ENCODE measurements at regions not wholly inside any gene's neighbourhood (a gene's known extent, or its start where the extent isn't known, plus 50 kb on each side); places are given as distances from the start of the nearest gene placed in this dataset.
"Not testable (repeated sequence)": the region's sequence is repeated elsewhere in the genome, so short reads cannot be mapped to it uniquely, and the experiment has no call there.

GRCh38 chr1:67612788-67613241, 72.2 kb upstream of the GADD45A start:
- intact Hi-C loops (cut with micrococcal nuclease) = loop anchor here (2.0 kb wide), 1 partner anchor 16 kb away; no protein-coding TSS in a partner anchor
- Histone ChIP-seq H3K9me2 (replicated peaks; ENCODE audit: low read length) (no peaks in the 10 kb centered on the region), H3F3A (ENCODE audit: low read length, unreplicated experiment) (no peaks in the 10 kb centered on the region), H3K9me3 (ENCODE audit: low read length) (no peaks in the 10 kb centered on the region), H3K79me2 (ENCODE audit: low read length) (no peaks in the 10 kb centered on the region), H3K9ac (ENCODE audit: low read length) (no peak overlapping the region), H3K27ac (ENCODE audit: low read length) (peak overlapping the region; percentile 23), H3K27me3 (ENCODE audit: low read length) (no peaks in the 10 kb centered on the region), H3K4me3 (ENCODE audit: low read length) (no peak overlapping the region), H3K36me3 (ENCODE audit: low read depth, low read length) (no peaks in the 10 kb centered on the region), H3K4me1 (ENCODE audit: insufficient read depth, low read length) (peaks cover 23% of the 10 kb centered on the region), H4K20me1 (ENCODE audit: low read length) (no peaks in the 10 kb centered on the region), H2AFZ (ENCODE audit: low read length) (no peak overlapping the region), H3K4me2 (ENCODE audit: low read length) (no peak overlapping the region)
- BruUV-seq (replicated peaks) = no TSS peak
- POLR2A ChIA-PET (ENCODE audit: unreplicated experiment) = no interaction called here
- ATAC-seq = peak; percentile 76
- TF ChIP-seq, protein P1, sequence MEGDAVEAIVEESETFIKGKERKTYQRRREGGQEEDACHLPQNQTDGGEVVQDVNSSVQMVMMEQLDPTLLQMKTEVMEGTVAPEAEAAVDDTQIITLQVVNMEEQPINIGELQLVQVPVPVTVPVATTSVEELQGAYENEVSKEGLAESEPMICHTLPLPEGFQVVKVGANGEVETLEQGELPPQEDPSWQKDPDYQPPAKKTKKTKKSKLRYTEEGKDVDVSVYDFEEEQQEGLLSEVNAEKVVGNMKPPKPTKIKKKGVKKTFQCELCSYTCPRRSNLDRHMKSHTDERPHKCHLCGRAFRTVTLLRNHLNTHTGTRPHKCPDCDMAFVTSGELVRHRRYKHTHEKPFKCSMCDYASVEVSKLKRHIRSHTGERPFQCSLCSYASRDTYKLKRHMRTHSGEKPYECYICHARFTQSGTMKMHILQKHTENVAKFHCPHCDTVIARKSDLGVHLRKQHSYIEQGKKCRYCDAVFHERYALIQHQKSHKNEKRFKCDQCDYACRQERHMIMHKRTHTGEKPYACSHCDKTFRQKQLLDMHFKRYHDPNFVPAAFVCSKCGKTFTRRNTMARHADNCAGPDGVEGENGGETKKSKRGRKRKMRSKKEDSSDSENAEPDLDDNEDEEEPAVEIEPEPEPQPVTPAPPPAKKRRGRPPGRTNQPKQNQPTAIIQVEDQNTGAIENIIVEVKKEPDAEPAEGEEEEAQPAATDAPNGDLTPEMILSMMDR (conservative IDR thresholded peaks at IDR 0.05; ENCODE audit: low read depth, low read length) = no peak
- TF ChIP-seq EZH2phosphoT487 (IDR thresholded peaks at IDR 0.05; ENCODE audit: borderline replicate concordance, low read length) (no peak), EZH2 (IDR thresholded peaks at IDR 0.05; ENCODE audit: low read length, unreplicated experiment) (no peak)
- peak; percentile 35 for DNase-seq
- CTCF ChIA-PET = no interaction called here

- ATAC-seq; H3K9me2 ChIP-seq (replicated peaks; ENCODE audit: low read length); H3K79me2 ChIP-seq (ENCODE audit: low read length); BruUV-seq (replicated peaks); H3K9me3 ChIP-seq (ENCODE audit: low read length); H3K4me3 ChIP-seq (ENCODE audit: low read length); DNase-seq; H3K27me3 ChIP-seq (ENCODE audit: low read length); H3K4me2 ChIP-seq (ENCODE audit: low read length); H3F3A ChIP-seq (ENCODE audit: low read length, unreplicated experiment); H3K9ac ChIP-seq (ENCODE audit: low read length); H4K20me1 ChIP-seq (ENCODE audit: low read length); H2AFZ ChIP-seq (ENCODE audit: low read length); CTCF ChIA-PET; POLR2A ChIA-PET (ENCODE audit: unreplicated experiment); H3K36me3 ChIP-seq (ENCODE audit: low read depth, low read length): not testable (repeated sequence)
- peaks cover 29% of the 10 kb centered on the region for H3K4me1 ChIP-seq (ENCODE audit: insufficient read depth, low read length)
- H3K27ac ChIP-seq (ENCODE audit: low read length) = 0 out of 2 replicates have a peak overlapping the region, but pooled peaks have one; percentile 23
- intact Hi-C loops (cut with micrococcal nuclease) = loop anchor here (2.0 kb wide), 1 partner anchor 15 kb away; no protein-coding TSS in a partner anchor
Measured at GRCh38 chr1:67613479-67613878, 71.5 kb upstream of the GADD45A start.

- Histone ChIP-seq H3K4me1 (ENCODE audit: insufficient read depth, low read length) (peaks cover 35% of the 10 kb centered on the region), H3K27ac (ENCODE audit: low read length) (peak overlapping the region; percentile 36), H3K36me3 (ENCODE audit: low read depth, low read length) (no peaks in the 10 kb centered on the region), H3K9me2 (replicated peaks; ENCODE audit: low read length) (no peaks in the 10 kb centered on the region), H2AFZ (ENCODE audit: low read length) (no peak overlapping the region), H3K27me3 (ENCODE audit: low read length) (no peaks in the 10 kb centered on the region), H3F3A (ENCODE audit: low read length, unreplicated experiment) (no peaks in the 10 kb centered on the region), H4K20me1 (ENCODE audit: low read length) (no peaks in the 10 kb centered on the region), H3K4me2 (ENCODE audit: low read length) (peak overlapping the region; percentile 38), H3K4me3 (ENCODE audit: low read length) (no peak overlapping the region), H3K9ac (ENCODE audit: low read length) (no peak overlapping the region), H3K9me3 (ENCODE audit: low read length) (no peaks in the 10 kb centered on the region), H3K79me2 (ENCODE audit: low read length) (no peaks in the 10 kb centered on the region)
- BruUV-seq (replicated peaks) = no TSS peak
- intact Hi-C loops (cut with micrococcal nuclease) = no loop called here
- DNase-seq = peak; percentile 78
- TF ChIP-seq, protein P1 (conservative IDR thresholded peaks at IDR 0.05; ENCODE audit: low read depth, low read length) = no peak
- TF ChIP-seq EZH2 (IDR thresholded peaks at IDR 0.05; ENCODE audit: low read length, unreplicated experiment) (no peak), EZH2phosphoT487 (IDR thresholded peaks at IDR 0.05; ENCODE audit: borderline replicate concordance, low read length) (no peak)
- CTCF ChIA-PET = no interaction called here
- ATAC-seq = peak; percentile 23; the same call in 1 of the 2 replicates
- POLR2A ChIA-PET (ENCODE audit: unreplicated experiment) = no interaction called here
Measured at GRCh38 chr1:67614511-67614934, 70.5 kb upstream of the GADD45A start.

Measured in PC-3 (cell line).